WTC11 (cell line): ENCODE measurements at regions not wholly inside any gene's neighbourhood (a gene's known extent, or its start where the extent isn't known, plus 50 kb on each side); places are given as distances from the start of the nearest gene placed in this dataset.
"Not testable (repeated sequence)": the region's sequence is repeated elsewhere in the genome, so short reads cannot be mapped to it uniquely, and the experiment has no call there.

ENCODE experiments used
- ATAC-seq: fragments of 200-7000 bp; cut with Tn5 transposase; 2 replicates; pipeline ENCODE4 v1.10.0; 2021; ENCODE audit warnings: mild to moderate bottlenecking, moderate library complexity
- CTCF ChIA-PET: fragments of 300-600 bp; sonication (Branson Sonifier 250); formaldehyde crosslinking; loops from one replicate; lab custom pipeline; 2021; ENCODE audit warnings: antibody characterized with exemption; lab: Charles Lee
- POLR2A ChIA-PET: fragments of 350-600 bp; sonication (Branson Sonifier 250); formaldehyde crosslinking; loops from one replicate; lab custom pipeline; 2021; ENCODE audit warnings: antibody characterized with exemption; lab: Charles Lee
- DNase-seq: peaks from one replicate; pipeline ENCODE4 v3.0.0; 2021; ENCODE audit warnings: low spot score
- H3K27ac Mint-ChIP-seq: 2 replicates; pipeline ENCODE4 v1.8.0; 2021; ENCODE audit warnings: mixed read lengths
- H3K27me3 Mint-ChIP-seq: 2 replicates; pipeline ENCODE4 v1.8.0; 2021; ENCODE audit warnings: low read depth, mild to moderate bottlenecking, moderate library complexity, mixed read lengths
- H3K36me3 Mint-ChIP-seq: 2 replicates; pipeline ENCODE4 v1.8.0; 2021; ENCODE audit warnings: mixed read lengths
- H3K4me1 Mint-ChIP-seq: 2 replicates; pipeline ENCODE4 v1.8.0; 2022; ENCODE audit warnings: mixed read lengths
- H3K4me3 Mint-ChIP-seq: 2 replicates; pipeline ENCODE4 v1.8.0; 2021; ENCODE audit warnings: mild to moderate bottlenecking, moderate library complexity, mixed read lengths
- H3K9me3 Mint-ChIP-seq: 2 replicates; pipeline ENCODE4 v1.8.0; 2021; ENCODE audit warnings: mixed read lengths
- ATF1 ChIP-seq: sonication (generic); formaldehyde crosslinking; IDR thresholded peaks from 2 replicates; pipeline ENCODE4 v1.8.1; 2023; ENCODE audit warnings: mild to moderate bottlenecking, moderate library complexity, missing genetic modification reagents
- CREB1 ChIP-seq: sonication (generic); formaldehyde crosslinking; IDR thresholded peaks from 2 replicates; pipeline ENCODE4 v1.8.0; 2023; ENCODE audit warnings: mild to moderate bottlenecking, missing genetic modification reagents
- EMX1 ChIP-seq: fragments of 250-450 bp; sonication (Bioruptor Pico); IDR thresholded peaks from 2 replicates; pipeline ENCODE4 v1.8.0; 2021; ENCODE audit warnings: mild to moderate bottlenecking
- FOXP1 ChIP-seq: sonication (generic); formaldehyde crosslinking; IDR thresholded peaks from 2 replicates; pipeline ENCODE4 v1.8.0; 2022; ENCODE audit warnings: missing genetic modification reagents, mild to moderate bottlenecking, moderate library complexity, borderline replicate concordance
- GABPB1 ChIP-seq: sonication (generic); formaldehyde crosslinking; IDR thresholded peaks from 2 replicates; pipeline ENCODE4 v1.8.1; 2023; ENCODE audit warnings: mild to moderate bottlenecking, missing genetic modification reagents
- MYBL2 ChIP-seq: sonication (generic); formaldehyde crosslinking; IDR thresholded peaks from 2 replicates; pipeline ENCODE4 v1.8.1; 2023; ENCODE audit warnings: mild to moderate bottlenecking, moderate library complexity, missing genetic modification reagents
- NR3C1 ChIP-seq: sonication (generic); formaldehyde crosslinking; conservative IDR thresholded peaks from 2 replicates; pipeline ENCODE4 v1.8.1; 2023; ENCODE audit warnings: low read depth, mild to moderate bottlenecking, missing genetic modification reagents
- SOX15 ChIP-seq: fragments of 250-450 bp; sonication (Bioruptor Pico); IDR thresholded peaks from 2 replicates; pipeline ENCODE4 v1.9.0; 2021; ENCODE audit warnings: mild to moderate bottlenecking
- TP53 ChIP-seq: sonication (generic); formaldehyde crosslinking; IDR thresholded peaks from 2 replicates; pipeline ENCODE4 v1.8.1; 2023; ENCODE audit warnings: mild to moderate bottlenecking, missing genetic modification reagents
- USF1 ChIP-seq: sonication (generic); formaldehyde crosslinking; IDR thresholded peaks from 2 replicates; pipeline ENCODE4 v1.8.0; 2022; ENCODE audit warnings: mild to moderate bottlenecking, missing genetic modification reagents
- USF2 ChIP-seq: sonication (generic); formaldehyde crosslinking; IDR thresholded peaks from 2 replicates; pipeline ENCODE4 v1.8.1; 2023; ENCODE audit warnings: mild to moderate bottlenecking, missing genetic modification reagents, moderate library complexity
- ZNF281 ChIP-seq: sonication (generic); formaldehyde crosslinking; IDR thresholded peaks from 2 replicates; pipeline ENCODE4 v1.8.0; 2023; ENCODE audit warnings: mild to moderate bottlenecking, missing genetic modification reagents
- ZNF416 ChIP-seq: fragments of 250-450 bp; sonication (Bioruptor Pico); IDR thresholded peaks from 2 replicates; pipeline ENCODE4 v1.9.0; 2021; ENCODE audit warnings: mild to moderate bottlenecking, inconsistent platforms
- ZSCAN18 ChIP-seq: fragments of 250-450 bp; sonication (Bioruptor Pico); IDR thresholded peaks from 2 replicates; pipeline ENCODE4 v2.1.2; 2022; ENCODE audit warnings: mild to moderate bottlenecking, moderate library complexity

GRCh38 chr4:104642521-104642920 is 147.8 kb upstream of the CXXC4 start:
- Mint-ChIP-seq H3K27ac (no peak overlapping the region), H3K4me3 (no peak overlapping the region), H3K9me3 (0 out of 2 replicates have a peak, but pooled peaks cover 3% of the 10 kb centered on the region), H3K4me1 (no peaks in the 10 kb centered on the region), H3K36me3 (no peaks in the 10 kb centered on the region), H3K27me3 (no peaks in the 10 kb centered on the region)
- ChIA-PET POLR2A (no interaction called here), CTCF (no interaction called here)
- DNase-seq, result no peak
- no peak for TF ChIP-seq SOX15
- no peak for TF ChIP-seq USF1 (CRISPR knock-in tag)
- TF ChIP-seq TP53 (CRISPR knock-in tag), result no peak
- no peak for TF ChIP-seq ZNF416 (CRISPR knock-in tag)
- TF ChIP-seq CREB1 (CRISPR knock-in tag), result no peak
- ATAC-seq, result no peak

GRCh38 chr4:104643805-104644204 is 149.1 kb upstream of the CXXC4 start:
- H3K36me3 Mint-ChIP-seq, result no peaks in the 10 kb centered on the region
- ChIA-PET POLR2A (no interaction called here), CTCF (no interaction called here)
- no peak for DNase-seq
- H3K4me3 Mint-ChIP-seq, result no peak overlapping the region
- H3K9me3 Mint-ChIP-seq, result 0 out of 2 replicates have a peak, but pooled peaks cover 3% of the 10 kb centered on the region
- no peaks in the 10 kb centered on the region for H3K27me3 Mint-ChIP-seq
- no peaks in the 10 kb centered on the region for H3K4me1 Mint-ChIP-seq
- TF ChIP-seq ZNF281, result no peak
- no peak for ATAC-seq
- no peak overlapping the region for H3K27ac Mint-ChIP-seq

GRCh38 chr4:104649631-104650030 is 154.9 kb upstream of the CXXC4 start:
- H3K27ac Mint-ChIP-seq, result no peak overlapping the region
- no peak for ATAC-seq
- peaks cover 16% of the 10 kb centered on the region for H3K9me3 Mint-ChIP-seq
- CTCF ChIA-PET, result no interaction called here
- H3K4me3 Mint-ChIP-seq, result no peak overlapping the region
- no peak for TF ChIP-seq NR3C1
- TF ChIP-seq MYBL2, result no peak
- TF ChIP-seq GABPB1 (CRISPR knock-in tag), result no peak
- TF ChIP-seq EMX1, result no peak
- TF ChIP-seq ZSCAN18 (CRISPR knock-in tag), result no peak
- TF ChIP-seq ATF1, result no peak
- TF ChIP-seq FOXP1 (CRISPR knock-in tag), result no peak
- TF ChIP-seq USF2, result no peak
- TF ChIP-seq, all 79 proteins: peak for 0
- no peaks in the 10 kb centered on the region for H3K27me3 Mint-ChIP-seq
- no peaks in the 10 kb centered on the region for H3K4me1 Mint-ChIP-seq
- DNase-seq, result no peak
- POLR2A ChIA-PET, result no interaction called here
- H3K36me3 Mint-ChIP-seq, result no peaks in the 10 kb centered on the region

GRCh38 chr4:104662269-104662668 is 167.6 kb upstream of the CXXC4 start:
- H3K36me3 Mint-ChIP-seq, H3K4me3 Mint-ChIP-seq, H3K27me3 Mint-ChIP-seq, DNase-seq, CTCF ChIA-PET, ATAC-seq, H3K4me1 Mint-ChIP-seq, H3K27ac Mint-ChIP-seq: not testable (repeated sequence)
- H3K9me3 Mint-ChIP-seq, result peaks cover 12% of the 10 kb centered on the region
- POLR2A ChIA-PET, result interaction anchor here (0.6 kb wide), 1 partner anchor 514 kb away, joined by 4 read pairs; no protein-coding TSS in a partner anchor
